SK-N-SH treated with all-trans-retinoic acid at 6 μM for 48 hours (cell line): ENCODE measurements at regions not wholly inside any gene's neighbourhood (a gene's known extent, or its start where the extent isn't known, plus 50 kb on each side); places are given as distances from the start of the nearest gene placed in this dataset.

ENCODE experiments used
- BACH2 ChIP-seq: fragments of 250-450 bp; sonication (Bioruptor Pico); IDR thresholded peaks from 2 replicates; pipeline ENCODE4 v1.9.0; 2021; ENCODE audit warnings: mild to moderate bottlenecking, borderline replicate concordance
- TOX ChIP-seq: fragments of 250-450 bp; sonication (Bioruptor Pico); IDR thresholded peaks from 2 replicates; pipeline ENCODE4 v1.8.0; 2021; ENCODE audit warnings: mild to moderate bottlenecking, moderate library complexity, borderline replicate concordance
- ZFP3 ChIP-seq: fragments of 250-450 bp; sonication (Bioruptor Pico); IDR thresholded peaks from 2 replicates; pipeline ENCODE4 v1.5.0; 2020; ENCODE audit warnings: mild to moderate bottlenecking, moderate library complexity
- ZNF565 ChIP-seq: fragments of 450-650 bp; formaldehyde crosslinking; conservative IDR thresholded peaks from 2 replicates; pipeline ENCODE4 v1.5.0; 2020; ENCODE audit warnings: low read depth, mild to moderate bottlenecking, moderate library complexity
- ZNF8 ChIP-seq: fragments of 450-650 bp; formaldehyde crosslinking; IDR thresholded peaks from 2 replicates; pipeline ENCODE4 v1.5.0; 2020; ENCODE audit warnings: mild to moderate bottlenecking, moderate library complexity

- TF ChIP-seq ZNF8 (CRISPR knock-in tag) (no peak), ZFP3 (no peak), BACH2 (CRISPR knock-in tag) (no peak), ZNF565 (no peak), TOX (no peak)
Measured at GRCh38 chr3:27935492-27935891, 213.4 kb upstream of the EOMES start.
